Tibial artery (tissue), 4 donors: ENCODE measurements at regions not wholly inside any gene's neighbourhood (a gene's known extent, or its start where the extent isn't known, plus 50 kb on each side); places are given as distances from the start of the nearest gene placed in this dataset.

ENCODE experiments used
- DNase-seq, 2 donors: peaks; one replicate each; pipeline ENCODE4 v3.0.0-alpha.2; 2019
- H3K27ac ChIP-seq, 2 donors: fragments of 200-600 bp; sonication (generic) in 1 of 2; 1 replicate in 1 of 2; 2 replicates in 1 of 2; pipeline ENCODE4 v1.5.1; 2018 to 2019; ENCODE audit warnings: mild to moderate bottlenecking in 1 of 2
- H3K27me3 ChIP-seq, 2 donors: fragments of 200-600 bp; sonication (generic) in 1 of 2; one replicate each; pipeline versions ENCODE4 v1.5.1 to v1.6.0; 2016 to 2019
- H3K36me3 ChIP-seq, 3 donors: fragments of 200-600 bp; sonication (generic) in 2 of 3; one replicate each; pipeline ENCODE4 v1.5.1; 2016 to 2019; ENCODE audit warnings: mild to moderate bottlenecking in 2 of 3
- H3K4me1 ChIP-seq, 4 donors: fragments of 200-600 bp; sonication (generic) in 2 of 4; 1 replicate in 3 of 4; 2 replicates in 1 of 4; pipeline ENCODE4 v1.5.1; 2016 to 2019
- H3K4me3 ChIP-seq, 2 donors: fragments of 200-600 bp; sonication (generic) in 1 of 2; 1 replicate in 1 of 2; 2 replicates in 1 of 2; pipeline ENCODE4 v1.5.1; 2018 to 2019; ENCODE audit warnings: mild to moderate bottlenecking in 2 of 2
- H3K9me3 ChIP-seq, 3 donors: fragments of 200-600 bp; sonication (generic) in 1 of 3; one replicate each; pipeline ENCODE4 v1.5.1; 2016 to 2019
- CTCF ChIP-seq, 2 experiments: fragments of 200-600 bp in 1 of 2; fragments of 450-650 bp in 1 of 2; IDR thresholded peaks; one replicate each; pipeline ENCODE4 v1.5.1; 2017 to 2019; ENCODE audit warnings: antibody characterized with exemption in 2 of 2, mild to moderate bottlenecking in 1 of 2, moderate library complexity in 1 of 2
- intact Hi-C: fragments of 100-400 bp; cut with DNase I; formaldehyde crosslinking; loops from one replicate; pipeline ENCODE4 v1.15.0; 2023; ENCODE audit warnings: low total_unique reads

- intact Hi-C loops: no loop called here
- Histone ChIP-seq H3K36me3 (no peaks in the 10 kb centered on the region), H3K4me1 (no peaks in the 10 kb centered on the region), H3K4me3 (no peak overlapping the region), H3K9me3 (no peaks in the 10 kb centered on the region), H3K27me3 (no peaks in the 10 kb centered on the region), H3K27ac (no peak overlapping the region)
- no peak for TF ChIP-seq CTCF (IDR thresholded peaks at IDR 0.05)
- DNase-seq: no peak
These were observed 369.0 kb downstream of the UQCRFS1 start for GRCh38 chr19:28843761-28844492.

DNA sequence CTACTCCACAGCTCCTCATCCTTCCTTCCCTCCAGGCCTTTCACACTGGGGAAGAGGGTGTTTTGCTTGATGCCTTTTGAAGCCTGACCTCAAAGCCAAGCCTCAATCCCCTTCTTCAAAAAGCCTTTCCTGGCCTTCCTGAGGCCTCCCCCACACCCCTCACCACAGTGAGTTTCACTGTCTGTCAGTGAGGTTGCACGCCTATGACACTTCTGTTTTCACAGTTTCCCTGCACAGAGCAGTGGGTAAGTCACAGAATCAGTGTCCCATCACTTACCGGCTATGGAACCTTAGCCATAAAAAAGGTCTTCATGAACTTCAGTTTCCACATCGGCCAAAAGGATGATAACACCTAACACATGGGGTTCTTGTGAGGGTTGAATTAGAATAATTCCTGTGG is 371.4 kb downstream of the UQCRFS1 start:
- H3K4me1 ChIP-seq: no peaks in the 10 kb centered on the region
- no peak overlapping the region for H3K4me3 ChIP-seq
- no peaks in the 10 kb centered on the region for H3K9me3 ChIP-seq
- no peak overlapping the region for H3K27ac ChIP-seq
- DNase-seq: no peak
- H3K36me3 ChIP-seq: no peaks in the 10 kb centered on the region
- intact Hi-C loops: no loop called here
- TF ChIP-seq CTCF (IDR thresholded peaks at IDR 0.05): no peak
- H3K27me3 ChIP-seq: no peaks in the 10 kb centered on the region

DNA sequence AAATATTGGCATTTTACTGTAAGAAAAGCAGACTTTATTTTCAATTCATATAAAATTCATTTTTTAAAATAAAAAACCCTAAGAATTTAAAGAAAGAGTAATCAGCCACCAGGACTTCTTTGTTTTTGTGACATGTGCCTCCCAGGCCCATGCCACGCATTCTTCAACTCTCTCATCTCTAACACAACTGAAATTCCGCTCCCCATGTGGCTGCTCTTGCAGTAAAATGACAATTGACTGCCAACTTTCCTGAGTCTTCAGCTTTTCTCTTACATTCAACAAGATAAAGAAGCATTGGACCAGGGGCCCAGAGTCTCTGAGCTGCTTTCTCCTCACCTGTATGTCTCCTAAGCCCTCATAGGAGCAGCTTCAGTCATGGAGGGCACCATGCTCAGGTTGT is 372.1 kb downstream of the UQCRFS1 start:
- Histone ChIP-seq H3K27me3 (no peaks in the 10 kb centered on the region), H3K4me3 (no peak overlapping the region), H3K4me1 (no peaks in the 10 kb centered on the region), H3K36me3 (no peaks in the 10 kb centered on the region), H3K9me3 (no peaks in the 10 kb centered on the region), H3K27ac (no peak overlapping the region)
- DNase-seq: no peak
- TF ChIP-seq CTCF (IDR thresholded peaks at IDR 0.05): no peak
- intact Hi-C loops: no loop called here

DNA sequence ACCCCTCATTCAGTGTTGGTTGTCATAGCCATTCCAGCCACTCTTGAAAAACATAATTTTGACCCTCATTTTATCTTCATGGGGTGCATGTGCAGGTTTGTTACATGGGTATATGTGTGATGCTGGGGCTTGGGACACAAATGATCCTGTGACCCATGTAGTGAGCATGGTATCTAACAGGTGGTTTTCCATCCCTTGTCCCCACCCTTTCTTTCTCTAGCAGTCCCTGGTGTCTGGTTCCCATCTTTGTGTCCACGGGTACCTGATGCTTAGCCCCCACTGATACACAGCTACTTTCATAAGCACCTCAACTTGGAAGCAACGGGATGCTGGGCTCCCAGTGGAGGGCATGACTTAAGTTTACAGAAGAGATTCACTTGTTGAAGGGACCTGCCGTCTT is 373.5 kb downstream of the UQCRFS1 start:
- intact Hi-C loops: no loop called here
- no peak for DNase-seq
- no peak for TF ChIP-seq CTCF (IDR thresholded peaks at IDR 0.05)
- Histone ChIP-seq H3K4me3 (no peak overlapping the region), H3K27me3 (no peaks in the 10 kb centered on the region), H3K27ac (no peak overlapping the region), H3K4me1 (no peaks in the 10 kb centered on the region), H3K9me3 (no peaks in the 10 kb centered on the region), H3K36me3 (no peaks in the 10 kb centered on the region)

- intact Hi-C loops: no loop called here
- H3K27ac ChIP-seq: no peak overlapping the region
- no peaks in the 10 kb centered on the region for H3K9me3 ChIP-seq
- no peaks in the 10 kb centered on the region for H3K4me1 ChIP-seq
- no peak for DNase-seq
- TF ChIP-seq CTCF (IDR thresholded peaks at IDR 0.05): no peak
- no peak overlapping the region for H3K4me3 ChIP-seq
- no peaks in the 10 kb centered on the region for H3K36me3 ChIP-seq
- no peaks in the 10 kb centered on the region for H3K27me3 ChIP-seq
These were observed 374.0 kb downstream of the UQCRFS1 start for GRCh38 chr19:28838909-28839308.

- DNase-seq: no peak
- intact Hi-C loops: no loop called here
These were observed 376.5 kb downstream of the UQCRFS1 start for GRCh38 chr19:28836421-28836820.

More at GRCh38 chr19:28836421-28836820, 376.5 kb downstream of the UQCRFS1 start:
- no peaks in the 10 kb centered on the region for H3K27me3 ChIP-seq
- H3K4me3 ChIP-seq: no peak overlapping the region
- H3K9me3 ChIP-seq: no peaks in the 10 kb centered on the region
- no peak for TF ChIP-seq CTCF (IDR thresholded peaks at IDR 0.05)
- H3K27ac ChIP-seq: no peak overlapping the region
- H3K4me1 ChIP-seq: no peaks in the 10 kb centered on the region
- no peaks in the 10 kb centered on the region for H3K36me3 ChIP-seq
